H1 (cell line): ENCODE measurements at regions not wholly inside any gene's neighbourhood (a gene's known extent, or its start where the extent isn't known, plus 50 kb on each side); places are given as distances from the start of the nearest gene placed in this dataset.

Source experiments
- CTCF ChIA-PET: fragments of 300-600 bp; sonication (Branson Sonifier 250); formaldehyde crosslinking; loops from one replicate; lab custom pipeline; 2021; ENCODE audit not compliant: partially characterized antibody; lab: Charles Lee
- POLR2A ChIA-PET: fragments of 300-600 bp; sonication (Branson Sonifier 250); formaldehyde crosslinking; loops from one replicate; lab custom pipeline; 2021; ENCODE audit warnings: inconsistent platforms; ENCODE audit not compliant: partially characterized antibody; lab: Charles Lee
- DNase-seq, 2 experiments: peaks; one replicate each; pipeline versions ENCODE4 v3.0.0 to v3.0.0-alpha.2; 2010 to 2022; ENCODE audit warnings: low spot score in 2 of 2, low read depth in 1 of 2, mixed read lengths in 1 of 2
- FAIRE-seq: peaks from 2 replicates; lab custom pipeline; 2011; peaks lifted over from hg19 to GRCh38; lab: Jason Lieb, UNC
- H2AFZ ChIP-seq: 2 replicates; pipeline ENCODE4 v1.8.1; 2012; ENCODE audit warnings: low read length, inconsistent platforms
- H2AK5ac ChIP-seq: 2 replicates; pipeline ENCODE4 v1.6.1; 2013; ENCODE audit warnings: low read depth, low read length
- H2BK120ac ChIP-seq: replicated peaks from 2 replicates; pipeline ENCODE3; 2013; ENCODE audit warnings: low read depth, low read length, inconsistent platforms
- H2BK12ac ChIP-seq: 2 replicates; pipeline ENCODE4 v1.6.1; 2013; ENCODE audit warnings: low read depth, low read length
- H2BK15ac ChIP-seq: 2 replicates; pipeline ENCODE4 v1.6.1; 2013; ENCODE audit warnings: low read length
- H2BK20ac ChIP-seq: 2 replicates; pipeline ENCODE4 v1.6.1; 2013; ENCODE audit warnings: low read length
- H2BK5ac ChIP-seq: 2 replicates; pipeline ENCODE4 v1.6.1; 2013; ENCODE audit warnings: low read depth, low read length
- H3K14ac ChIP-seq: 2 replicates; pipeline ENCODE4 v1.6.1; 2013; ENCODE audit warnings: inconsistent platforms; ENCODE audit not compliant: insufficient read length
- H3K18ac ChIP-seq: 2 replicates; pipeline ENCODE4 v1.6.1; 2013; ENCODE audit warnings: low read length; ENCODE audit errors: extremely low read depth
- H3K23ac ChIP-seq: 2 replicates; pipeline ENCODE4 v1.6.1; 2013; ENCODE audit warnings: inconsistent platforms; ENCODE audit not compliant: insufficient read length
- H3K23me2 ChIP-seq: 2 replicates; pipeline ENCODE4 v1.6.1; 2013; ENCODE audit warnings: low read depth, low read length
- H3K27ac ChIP-seq: 2 replicates; pipeline ENCODE4 v1.6.1; 2011; ENCODE audit warnings: low read depth, low read length, inconsistent platforms
- H3K27me3 ChIP-seq, 4 experiments: replicated peaks in 1 of 4; 1 replicate in 1 of 4; 2 replicates in 3 of 4; pipeline versions ENCODE4 v1.6.1 to v1.8.1; 2011 to 2013; ENCODE audit warnings: low read length in 3 of 4, mild to moderate bottlenecking in 3 of 4, inconsistent platforms in 2 of 4, mixed read lengths in 2 of 4, moderate library complexity in 1 of 4; ENCODE audit not compliant: control insufficient read depth in 3 of 4, insufficient read depth in 3 of 4; ENCODE audit errors: extremely low read depth in 1 of 4
- H3K36me3 ChIP-seq, 4 experiments: 2 replicates each; pipeline versions ENCODE4 v1.6.1 to v1.8.1; 2011 to 2013; ENCODE audit warnings: mild to moderate bottlenecking in 4 of 4, low read length in 3 of 4, moderate library complexity in 2 of 4, control low read depth in 1 of 4, inconsistent platforms in 1 of 4; ENCODE audit not compliant: insufficient read depth in 4 of 4, control insufficient read depth in 2 of 4
- H3K4ac ChIP-seq: replicated peaks from 2 replicates; pipeline ENCODE3; 2013; ENCODE audit warnings: low read length, low read depth, mixed read lengths, inconsistent platforms; ENCODE audit not compliant: insufficient read length
- H3K4me1 ChIP-seq, 4 experiments: replicated peaks in 1 of 4; 1 replicate in 1 of 4; 2 replicates in 3 of 4; pipeline versions ENCODE4 v1.6.1 to v1.8.1; 2011 to 2013; ENCODE audit warnings: low read length in 3 of 4, inconsistent platforms in 2 of 4, mixed read lengths in 1 of 4; ENCODE audit not compliant: insufficient read depth in 4 of 4, control insufficient read depth in 3 of 4
- H3K4me2 ChIP-seq, 2 experiments: 2 replicates each; pipeline versions ENCODE4 v1.6.1 to v1.8.1; 2011 to 2013; ENCODE audit warnings: low read depth in 2 of 2, low read length in 2 of 2, control low read depth in 1 of 2, inconsistent platforms in 1 of 2, mild to moderate bottlenecking in 1 of 2; ENCODE audit not compliant: insufficient read depth in 1 of 2
- H3K4me3 ChIP-seq, 4 experiments: fragments of 200-600, 300-600 bp in 1 of 4; sonication (generic), shearing (Covaris generic), sonication (Bioruptor Twin) in 1 of 4; 2 replicates each; pipeline versions ENCODE4 v1.5.1 to v1.8.1; 2011 to 2016; ENCODE audit warnings: low read length in 4 of 4, low read depth in 3 of 4, control low read depth in 2 of 4, inconsistent platforms in 2 of 4, mild to moderate bottlenecking in 2 of 4, mixed read lengths in 1 of 4, moderate library complexity in 1 of 4; ENCODE audit not compliant: insufficient read depth in 2 of 4; ENCODE audit errors: extremely low read depth in 1 of 4
- H3K56ac ChIP-seq: replicated peaks from 2 replicates; pipeline ENCODE3; 2013; ENCODE audit warnings: low read depth, mild to moderate bottlenecking, mixed read lengths, low read length, inconsistent platforms; ENCODE audit not compliant: insufficient read length
- H3K79me1 ChIP-seq: 2 replicates; pipeline ENCODE4 v1.6.1; 2013; ENCODE audit warnings: low read depth, low read length, control low read depth
- H3K79me2 ChIP-seq, 2 experiments: 2 replicates each; pipeline versions ENCODE4 v1.6.1 to v1.8.1; 2012 to 2013; ENCODE audit warnings: low read length in 2 of 2, mild to moderate bottlenecking in 2 of 2, inconsistent platforms in 1 of 2; ENCODE audit not compliant: insufficient read depth in 2 of 2, control insufficient read depth in 1 of 2
- H3K9ac ChIP-seq, 4 experiments: replicated peaks in 1 of 4; 1 replicate in 1 of 4; 2 replicates in 3 of 4; pipeline versions ENCODE4 v1.6.1 to v1.8.1; 2011 to 2013; ENCODE audit warnings: low read depth in 3 of 4, low read length in 3 of 4, control low read depth in 2 of 4, mild to moderate bottlenecking in 2 of 4, moderate library complexity in 2 of 4, inconsistent platforms in 1 of 4; ENCODE audit errors: extremely low read depth in 1 of 4
- H3K9me3 ChIP-seq, 2 experiments: 2 replicates each; pipeline versions ENCODE4 v1.6.1 to v1.8.1; 2012 to 2013; ENCODE audit warnings: mild to moderate bottlenecking in 2 of 2, moderate library complexity in 2 of 2, control low read depth in 1 of 2, inconsistent platforms in 1 of 2, low read depth in 1 of 2, low read length in 1 of 2, mixed read lengths in 1 of 2; ENCODE audit not compliant: insufficient read depth in 2 of 2
- H4K20me1 ChIP-seq, 2 experiments: replicated peaks in 1 of 2; 2 replicates each; pipeline versions ENCODE3 to v1.8.1; 2011 to 2013; ENCODE audit warnings: inconsistent platforms in 2 of 2, low read length in 2 of 2, mild to moderate bottlenecking in 1 of 2; ENCODE audit not compliant: insufficient read depth in 2 of 2, control insufficient read depth in 1 of 2
- H4K5ac ChIP-seq: 2 replicates; pipeline ENCODE4 v1.6.1; 2013; ENCODE audit warnings: low read length, low read depth, mixed read lengths, inconsistent platforms; ENCODE audit not compliant: insufficient read length
- H4K8ac ChIP-seq: 2 replicates; pipeline ENCODE4 v1.8.0; 2013; ENCODE audit warnings: mild to moderate bottlenecking, moderate library complexity, low read length, inconsistent platforms; ENCODE audit not compliant: insufficient read depth; ENCODE audit errors: extremely low read depth
- H4K91ac ChIP-seq: replicated peaks from 2 replicates; pipeline ENCODE3; 2013; ENCODE audit warnings: low read length, mixed read lengths, inconsistent platforms; ENCODE audit not compliant: insufficient read length
- BCL11A ChIP-seq, 2 experiments: IDR thresholded peaks; one replicate each; pipeline ENCODE4 v1.6.1; 2011; ENCODE audit warnings: low read depth in 2 of 2, low read length in 2 of 2, mild to moderate bottlenecking in 2 of 2
- BRCA1 ChIP-seq: IDR thresholded peaks from 2 replicates; pipeline ENCODE4 v1.6.1; 2012; ENCODE audit warnings: low read depth, low read length, improper control_type of control experiment
- CEBPB ChIP-seq: IDR thresholded peaks from 2 replicates; pipeline ENCODE4 v1.6.1; 2012; ENCODE audit warnings: low read depth, low read length
- GTF2F1 ChIP-seq: IDR thresholded peaks from 2 replicates; pipeline ENCODE4 v1.6.1; 2012; ENCODE audit warnings: low read depth, low read length, improper control_type of control experiment, borderline replicate concordance
- KDM1A ChIP-seq: fragments of 200-600, 300-600 bp; sonication (generic); IDR thresholded peaks from 2 replicates; pipeline ENCODE4 v1.7.1; 2016; ENCODE audit warnings: mild to moderate bottlenecking, low read length, borderline replicate concordance
- NRF1 ChIP-seq: IDR thresholded peaks from 2 replicates; pipeline ENCODE4 v1.6.1; 2011; ENCODE audit warnings: mild to moderate bottlenecking, low read depth, low read length, improper control_type of control experiment
- POLR2AphosphoS5 ChIP-seq: IDR thresholded peaks from 2 replicates; pipeline ENCODE4 v1.6.1; 2011; ENCODE audit warnings: low read depth, low read length
- RXRA ChIP-seq: IDR thresholded peaks from 2 replicates; pipeline ENCODE4 v1.6.1; 2011; ENCODE audit warnings: low read depth, mild to moderate bottlenecking, low read length, moderate library complexity; ENCODE audit not compliant: insufficient read depth
- SIRT6 ChIP-seq: IDR thresholded peaks from one replicate; pipeline ENCODE4 v1.7.1; 2012; ENCODE audit warnings: low read length, inconsistent platforms
- TEAD4 ChIP-seq: IDR thresholded peaks from 2 replicates; pipeline ENCODE4 v1.6.1; 2012; ENCODE audit warnings: low read depth, low read length, inconsistent platforms, mixed read lengths
- WGBS, 2 experiments: shearing (Covaris generic) in 1 of 2; methylation state at CpG; one replicate each; pipeline versions ENCODE4 v1.1.6 to v1.1.7; 2013 to 2015; ENCODE audit warnings: low lambda C conversion rate in 2 of 2, mixed read lengths in 2 of 2, inconsistent platforms in 1 of 2, low coverage in 1 of 2, missing lambda C conversion rate in 1 of 2; ENCODE audit not compliant: insufficient replicate concordance in 2 of 2, insufficient coverage in 1 of 2, insufficient read length in 1 of 2; ENCODE audit errors: extremely low coverage in 1 of 2, missing lambda C conversion rate in 1 of 2; 5-methylcytosine and 5-hydroxymethylcytosine counted together
- TF ChIP-seq, protein P1 (sequence below), 3 experiments: IDR thresholded peaks; 1 replicate in 2 of 3; 2 replicates in 1 of 3; pipeline versions ENCODE4 v1.5.1 to v1.6.1; 2011; ENCODE audit warnings: low read length in 3 of 3, mild to moderate bottlenecking in 3 of 3, inconsistent platforms in 2 of 3, low read depth in 1 of 3, moderate library complexity in 1 of 3; ENCODE audit not compliant: insufficient read depth in 1 of 3; ENCODE audit errors: control extremely low read depth in 1 of 3
- TF ChIP-seq, protein P2 (sequence below): IDR thresholded peaks from 2 replicates; pipeline ENCODE4 v1.6.1; 2012; ENCODE audit warnings: inconsistent platforms

DNA sequence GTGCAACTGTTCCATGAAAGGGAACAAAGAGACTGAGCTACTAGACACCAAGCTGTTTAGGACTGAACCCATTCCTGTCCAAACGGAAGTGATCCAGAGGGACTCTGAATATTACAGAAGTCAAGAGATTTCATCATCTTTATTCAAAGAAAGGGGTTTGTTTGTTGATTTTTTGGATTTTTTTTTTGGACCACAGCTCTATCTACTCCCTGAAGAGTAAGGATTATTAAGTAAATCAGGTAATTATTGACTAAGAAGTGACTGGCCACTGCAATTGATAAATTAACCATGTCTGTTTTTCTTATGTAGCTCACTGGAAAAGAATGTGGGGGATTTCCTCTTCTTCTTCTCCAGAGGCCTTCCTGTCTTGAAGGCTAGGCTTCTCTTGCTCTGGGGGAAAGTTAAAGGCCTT lies 146.6 kb upstream of the TPM1 start:
- H3K9me3 ChIP-seq, result no peaks in the 10 kb centered on the region
- no peak overlapping the region for H4K5ac ChIP-seq
- no peak overlapping the region; a peak in 1 of 7 replicates for H3K9ac ChIP-seq
- no peaks in the 10 kb centered on the region for H3K27me3 ChIP-seq
- 0 out of 2 replicates have a peak overlapping the region, but pooled peaks have one; percentile 93 for H2BK20ac ChIP-seq
- H3K4me2 ChIP-seq, result no peak overlapping the region
- FAIRE-seq (no peak), DNase-seq (no peak)
- peak overlapping the region; percentile 57 for H2BK120ac ChIP-seq
- WGBS, 2 experiments, result 74% methylated on average over 1 of the region's 1 CpG; no CpG with 5 or more reads in 1 of the 2 experiments
- H3K79me1 ChIP-seq, result no peaks in the 10 kb centered on the region
- no peaks in the 10 kb centered on the region for H3K23me2 ChIP-seq
- peak overlapping the region; percentile 76; the same call in 1 of the 2 replicates for H2BK15ac ChIP-seq
- H4K91ac ChIP-seq, result peak overlapping the region; percentile 61
- no peak overlapping the region for H3K4me3 ChIP-seq
- no peak overlapping the region for H4K8ac ChIP-seq
- no peak overlapping the region for H2AK5ac ChIP-seq
- no peak overlapping the region for H3K4ac ChIP-seq
- no peaks in the 10 kb centered on the region for H3K36me3 ChIP-seq
- no peak overlapping the region for H3K27ac ChIP-seq
- H2BK12ac ChIP-seq, result 0 out of 2 replicates have a peak overlapping the region, but pooled peaks have one; percentile 85
- H3K18ac ChIP-seq, result peak overlapping the region; percentile 76; the same call in 1 of the 2 replicates
- ChIA-PET POLR2A (interaction anchor here (1.0 to 2.2 kb wide), 3 partner anchors 19 to 152 kb away, joined by 3 to 4 read pairs (median 3); no protein-coding TSS in a partner anchor), CTCF (interaction anchor here (0.6 to 1.0 kb wide), 5 partner anchors 48 to 143 kb away, joined by 3 to 4 read pairs (median 3); no protein-coding TSS in a partner anchor)
- no peak overlapping the region for H3K23ac ChIP-seq
- no peaks in the 10 kb centered on the region for H3K79me2 ChIP-seq
- H4K20me1 ChIP-seq, result no peaks in the 10 kb centered on the region
- no peak overlapping the region for H2BK5ac ChIP-seq
- peaks cover 8 to 15% (median 11%) of the 10 kb centered on the region in 4 experiments for H3K4me1 ChIP-seq
- no peak overlapping the region for H3K14ac ChIP-seq
- no peak overlapping the region for H3K56ac ChIP-seq
- no peak overlapping the region for H2AFZ ChIP-seq
- TF ChIP-seq KDM1A (no peak), CEBPB (no peak), POLR2AphosphoS5 (no peak), RXRA (no peak), BCL11A (IDR thresholded peaks at IDR 0.05; ENCODE audit: low read depth in 2 of 2, low read length in 2 of 2) (no peak), SIRT6 (no peak), NRF1 (no peak), GTF2F1 (no peak), BRCA1 (no peak), TEAD4 (no peak)
- TF ChIP-seq, protein P1, sequence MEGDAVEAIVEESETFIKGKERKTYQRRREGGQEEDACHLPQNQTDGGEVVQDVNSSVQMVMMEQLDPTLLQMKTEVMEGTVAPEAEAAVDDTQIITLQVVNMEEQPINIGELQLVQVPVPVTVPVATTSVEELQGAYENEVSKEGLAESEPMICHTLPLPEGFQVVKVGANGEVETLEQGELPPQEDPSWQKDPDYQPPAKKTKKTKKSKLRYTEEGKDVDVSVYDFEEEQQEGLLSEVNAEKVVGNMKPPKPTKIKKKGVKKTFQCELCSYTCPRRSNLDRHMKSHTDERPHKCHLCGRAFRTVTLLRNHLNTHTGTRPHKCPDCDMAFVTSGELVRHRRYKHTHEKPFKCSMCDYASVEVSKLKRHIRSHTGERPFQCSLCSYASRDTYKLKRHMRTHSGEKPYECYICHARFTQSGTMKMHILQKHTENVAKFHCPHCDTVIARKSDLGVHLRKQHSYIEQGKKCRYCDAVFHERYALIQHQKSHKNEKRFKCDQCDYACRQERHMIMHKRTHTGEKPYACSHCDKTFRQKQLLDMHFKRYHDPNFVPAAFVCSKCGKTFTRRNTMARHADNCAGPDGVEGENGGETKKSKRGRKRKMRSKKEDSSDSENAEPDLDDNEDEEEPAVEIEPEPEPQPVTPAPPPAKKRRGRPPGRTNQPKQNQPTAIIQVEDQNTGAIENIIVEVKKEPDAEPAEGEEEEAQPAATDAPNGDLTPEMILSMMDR (IDR thresholded peaks at IDR 0.05; ENCODE audit: control extremely low read depth in 1 of 3, insufficient read depth in 1 of 3, low read depth in 1 of 3, low read length in 3 of 3), result no peak
- TF ChIP-seq, protein P2, sequence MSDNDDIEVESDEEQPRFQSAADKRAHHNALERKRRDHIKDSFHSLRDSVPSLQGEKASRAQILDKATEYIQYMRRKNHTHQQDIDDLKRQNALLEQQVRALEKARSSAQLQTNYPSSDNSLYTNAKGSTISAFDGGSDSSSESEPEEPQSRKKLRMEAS, result no peak
